ENCODE measurements at regions not wholly inside any gene's neighbourhood (a gene's known extent, or its start where the extent isn't known, plus 50 kb on each side); places are given as distances from the start of the nearest gene placed in this dataset.
"Not testable (repeated sequence)": the region's sequence is repeated elsewhere in the genome, so short reads cannot be mapped to it uniquely, and the experiment has no call there.

DNA sequence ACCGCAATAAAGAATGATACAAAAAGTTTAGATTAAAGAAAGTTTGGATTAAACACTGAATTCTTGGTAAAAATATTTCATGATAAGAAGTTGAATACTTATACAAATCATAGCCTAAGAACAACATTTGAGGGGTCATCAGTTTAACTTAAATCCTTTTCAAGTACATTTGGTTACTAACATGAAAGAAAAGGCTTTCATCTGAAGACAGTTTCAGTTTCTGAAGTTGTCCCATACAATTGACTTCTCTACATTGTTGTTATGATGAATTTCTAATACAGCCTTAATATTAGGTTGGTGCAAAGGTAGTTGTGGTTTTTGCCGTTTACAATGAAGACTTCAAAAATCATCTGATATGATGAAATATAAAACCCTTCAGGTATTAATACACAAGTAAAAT, 317.5 kb upstream of the MAGI2 start:
- no peak for DNase-seq

DNA sequence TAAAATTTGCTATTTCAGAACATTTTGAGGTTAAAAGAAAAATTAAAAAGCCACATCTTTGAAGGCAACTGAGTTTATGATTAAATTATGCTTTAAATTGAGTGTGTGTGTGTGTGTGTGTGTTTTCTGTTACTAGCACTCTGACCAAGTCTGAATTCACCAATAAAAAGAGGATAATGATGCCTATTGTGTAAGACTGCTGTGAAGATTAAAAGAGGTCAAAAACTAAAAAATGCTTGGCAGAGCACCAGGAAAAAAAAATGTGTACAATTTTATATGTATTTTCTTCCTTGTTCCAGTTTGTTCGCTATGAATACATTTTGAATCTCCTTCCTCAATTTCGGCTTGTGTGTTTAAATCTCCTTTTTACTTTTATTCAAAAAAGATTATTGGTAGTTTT, 316.6 kb upstream of the MAGI2 start:
- no peak for DNase-seq

DNA sequence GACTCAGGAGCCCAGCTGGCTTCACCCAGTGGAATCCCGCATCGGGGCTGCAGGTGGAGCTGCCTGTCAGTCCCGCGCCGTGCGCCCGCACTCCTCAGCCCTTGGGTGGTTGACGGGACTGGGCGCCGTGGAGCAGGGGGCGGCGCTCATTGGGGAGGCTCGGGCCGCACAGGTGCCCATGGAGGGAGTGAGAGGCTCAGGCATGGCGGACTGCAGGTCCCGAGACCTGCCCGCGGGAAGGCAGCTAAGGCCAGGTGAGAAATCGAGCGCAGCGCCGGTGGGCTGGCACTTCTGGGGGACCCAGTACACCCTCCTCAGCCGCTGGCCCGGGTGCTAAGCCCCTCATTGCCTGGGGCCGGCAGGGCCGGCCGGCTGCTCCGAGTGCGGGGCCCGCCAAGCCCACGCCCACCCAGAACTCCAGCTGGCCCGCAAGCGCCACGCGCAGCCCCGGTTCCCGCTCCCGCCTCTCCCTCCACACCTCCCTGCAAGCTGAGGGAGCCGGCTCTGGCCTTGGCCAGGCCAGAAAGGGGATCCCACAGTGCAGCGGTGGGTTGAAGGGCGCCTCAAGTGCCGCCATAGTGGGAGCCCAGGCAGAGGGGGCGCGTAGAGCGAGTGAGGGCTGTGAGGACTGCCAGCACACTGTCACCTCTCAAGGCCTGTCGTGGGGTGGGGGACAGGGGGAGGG, 314.6 kb upstream of the MAGI2 start:
- not testable (repeated sequence) for DNase-seq

DNA sequence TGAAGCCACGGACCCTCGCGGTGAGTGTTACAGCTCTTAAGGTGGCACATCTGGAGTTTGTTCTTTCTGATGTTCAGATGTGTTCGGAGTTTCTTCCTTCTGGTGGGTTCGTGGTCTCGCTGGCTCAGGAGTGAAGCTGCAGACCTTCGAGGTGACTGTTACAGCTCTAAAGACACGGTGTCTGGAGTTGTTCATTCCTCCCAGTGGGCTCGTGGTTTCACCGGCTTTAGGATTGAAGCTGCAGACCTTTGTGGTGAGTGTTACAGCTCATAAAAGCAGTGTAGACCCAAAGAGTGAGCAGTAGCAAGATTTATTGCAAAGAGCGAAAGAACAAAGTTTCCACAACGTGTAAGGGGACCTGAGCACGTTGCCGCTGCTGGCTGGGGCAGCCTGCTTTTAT, 313.7 kb upstream of the MAGI2 start:
- not testable (repeated sequence) for DNase-seq

DNA sequence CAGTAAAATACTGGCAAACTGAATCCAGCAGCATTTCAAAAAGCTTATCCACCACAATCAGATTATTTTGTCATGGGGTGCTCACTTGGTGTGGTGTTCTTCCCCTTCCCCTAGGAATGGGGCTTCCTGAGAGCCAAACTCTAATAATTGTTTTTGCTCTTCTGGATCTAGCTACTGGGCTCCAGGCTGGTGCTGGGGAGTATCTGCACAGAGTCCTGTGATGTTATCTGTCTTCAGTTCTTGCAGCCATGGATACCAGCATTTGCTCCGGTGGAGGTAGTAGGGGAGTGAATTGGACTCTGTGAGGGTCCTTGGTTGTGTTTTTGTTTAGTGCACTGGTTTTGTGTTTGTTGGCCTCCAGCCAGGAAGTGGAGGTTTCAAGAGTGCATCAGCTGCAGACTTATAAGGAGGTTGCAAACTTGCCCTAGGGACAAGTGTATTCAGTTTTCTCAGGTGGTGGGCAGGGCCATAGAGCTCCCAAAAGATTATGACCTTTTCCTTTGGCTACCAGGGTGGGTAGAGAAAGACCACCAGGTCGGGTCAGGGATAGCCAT, 308.5 kb upstream of the MAGI2 start:
- DNase-seq, result no peak

DNA sequence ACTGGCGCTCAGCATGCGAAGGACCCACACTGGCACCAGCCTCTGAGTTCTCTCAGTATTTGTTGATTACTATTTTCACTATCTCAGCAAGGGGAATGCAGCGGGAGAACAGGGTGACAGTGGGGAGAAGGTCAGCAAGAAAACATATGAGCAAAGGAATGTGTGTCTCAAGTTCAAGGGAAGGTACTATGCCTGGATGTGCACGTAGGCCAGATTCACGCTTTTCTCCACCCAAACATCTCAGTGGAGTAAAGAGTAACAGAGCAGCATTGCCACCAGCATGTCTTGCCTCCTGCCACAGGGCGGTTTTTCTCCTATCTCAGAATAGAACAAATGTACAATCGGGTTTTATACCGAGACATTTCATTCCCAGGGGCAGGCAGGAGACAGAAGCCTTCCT, 297.5 kb upstream of the MAGI2 start:
- DNase-seq, result not testable (repeated sequence)

DNA sequence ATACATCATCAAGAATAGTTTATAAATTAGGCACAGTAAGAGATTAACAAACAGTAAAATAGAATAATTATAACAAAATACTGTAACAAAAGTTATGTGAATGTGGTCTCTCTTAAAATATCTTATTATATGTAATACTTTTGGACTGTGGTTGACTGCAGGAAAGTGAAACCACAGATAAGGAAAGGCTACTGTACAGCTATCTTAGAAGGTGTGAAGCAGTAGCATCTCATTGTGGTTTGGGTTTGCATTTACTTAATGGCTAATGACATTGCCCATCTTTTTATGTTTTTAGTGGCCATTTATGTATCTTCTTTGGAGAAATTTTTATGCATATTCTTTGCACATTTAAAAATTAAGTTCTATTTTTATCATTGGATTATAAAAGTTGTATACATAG, 296.4 kb upstream of the MAGI2 start:
- no peak for DNase-seq

DNA sequence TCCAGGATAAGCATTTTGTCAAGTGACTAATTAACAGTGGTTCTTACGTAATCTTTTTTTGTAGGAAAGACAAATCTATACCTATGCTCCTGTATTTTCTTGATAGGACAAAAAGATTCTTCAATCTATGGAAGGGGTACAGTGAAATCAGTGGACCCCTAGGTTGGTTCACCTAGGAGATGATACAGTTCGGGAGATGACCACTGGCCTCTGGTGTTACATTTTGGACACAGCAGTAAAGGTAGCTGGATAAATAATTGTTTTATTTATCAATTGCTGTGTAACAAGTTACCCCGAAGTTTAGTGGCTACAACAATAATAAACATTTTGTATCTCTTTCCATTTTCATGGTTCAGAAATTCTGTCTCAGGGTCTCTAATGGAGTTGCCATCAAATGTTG, 288.2 kb upstream of the MAGI2 start:
- no peak for DNase-seq

DNA sequence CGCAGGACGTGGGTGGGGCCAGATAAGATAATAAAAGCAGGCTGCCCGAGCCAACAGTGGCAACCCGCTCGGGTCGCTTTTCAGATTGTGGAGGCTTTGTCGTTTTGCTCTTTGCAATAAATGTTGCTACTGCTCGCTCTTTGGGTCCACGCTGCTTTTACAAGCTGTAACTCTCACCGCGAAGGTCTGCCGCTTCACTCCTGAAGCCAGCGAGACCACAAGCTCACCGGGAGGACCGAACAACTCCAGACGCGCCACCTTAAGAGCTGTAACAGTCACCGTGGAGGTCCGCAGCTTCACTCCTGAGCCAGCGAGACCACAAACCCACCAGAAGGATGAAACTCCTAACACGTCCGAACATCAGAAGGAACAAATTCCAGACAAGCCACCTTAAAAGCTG, 286.6 kb upstream of the MAGI2 start:
- no peak for DNase-seq

DNA sequence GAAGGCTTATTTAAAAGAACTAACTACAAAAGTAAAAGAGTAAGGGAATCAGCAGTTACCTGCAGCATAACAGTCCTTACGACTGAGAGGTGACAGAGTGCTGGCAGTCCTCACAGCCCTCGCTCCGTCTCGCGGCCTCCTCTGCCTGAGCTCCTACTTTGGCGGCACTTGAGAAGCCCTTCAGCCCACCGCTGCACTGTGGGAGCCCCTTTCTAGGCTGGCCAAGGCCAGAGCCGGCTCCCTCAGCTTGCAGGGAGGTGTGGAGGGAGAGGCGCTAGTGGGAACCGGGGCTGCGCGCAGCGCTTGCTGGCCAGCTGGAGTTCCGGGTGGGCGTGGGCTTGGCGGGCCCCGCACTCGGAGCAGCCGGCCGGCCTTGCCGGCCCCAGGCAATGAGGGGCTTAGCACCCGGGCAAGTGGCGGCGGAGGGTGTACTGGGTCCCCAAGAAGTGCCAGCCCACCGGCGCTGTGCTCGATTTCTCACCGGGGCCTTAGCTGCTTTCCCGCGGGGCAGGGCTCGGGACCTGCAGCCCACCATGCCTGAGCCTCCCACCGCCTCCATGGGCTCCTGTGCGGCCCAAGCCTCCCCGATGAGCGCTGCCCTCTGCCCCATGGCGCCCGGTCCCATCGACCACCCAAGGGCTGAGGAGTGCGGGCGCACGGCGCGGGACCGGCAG, 285.7 kb upstream of the MAGI2 start:
- DNase-seq, result not testable (repeated sequence)

DNA sequence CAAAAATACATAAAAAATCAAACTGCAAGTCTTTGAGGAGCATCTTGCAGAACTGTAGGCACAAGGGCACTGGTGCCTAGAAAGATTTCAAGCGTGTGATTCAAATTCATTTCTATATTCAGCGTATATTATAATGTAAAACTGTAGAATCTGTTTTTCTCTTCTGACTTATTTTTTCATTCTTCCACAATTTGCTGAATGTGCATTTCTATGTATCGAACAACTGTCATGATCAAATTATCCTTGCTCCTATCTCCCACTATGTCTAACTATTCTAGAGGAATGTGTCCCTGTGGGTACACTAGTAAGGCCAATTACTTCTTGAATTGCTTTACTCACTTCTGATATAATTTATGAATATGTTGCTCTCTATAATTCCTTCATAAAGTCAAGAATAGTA, 283.0 kb upstream of the MAGI2 start:
- no peak for DNase-seq

DNA sequence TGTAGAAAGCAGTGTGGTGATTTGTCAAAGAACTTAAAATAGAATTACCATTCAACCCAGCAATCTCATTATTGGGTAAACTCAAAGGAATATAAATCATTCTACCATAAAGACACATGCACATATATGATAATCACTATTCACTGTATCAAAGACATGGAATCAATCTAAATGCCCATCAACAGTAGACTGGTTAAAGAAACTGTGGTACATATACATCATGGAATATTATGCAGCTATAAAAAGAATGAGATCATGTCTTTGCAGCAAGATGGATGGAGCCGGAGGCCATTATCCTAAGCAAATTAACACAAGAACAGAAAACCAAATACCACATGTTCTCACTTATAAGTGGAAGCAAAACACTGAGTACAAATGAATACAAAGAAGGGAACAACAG, 281.5 kb upstream of the MAGI2 start:
- DNase-seq, result no peak

DNA sequence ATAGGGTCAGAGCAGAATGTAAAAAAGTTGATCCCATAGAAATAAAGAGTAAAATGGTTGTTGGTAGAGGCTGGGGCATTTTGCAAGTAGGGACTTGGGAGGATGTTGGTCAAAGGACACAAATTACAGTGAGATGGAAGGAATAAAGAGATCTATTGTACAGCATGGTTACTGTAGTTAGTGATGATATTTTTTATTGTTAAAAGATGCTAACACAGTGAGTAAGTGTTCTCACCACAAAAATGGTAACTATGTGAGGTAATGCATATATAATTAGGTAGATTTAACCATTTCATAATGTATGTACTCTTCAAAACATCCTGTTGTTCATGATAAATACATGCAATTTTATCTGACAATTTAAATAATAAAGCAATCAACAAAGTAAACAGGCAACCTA, 280.7 kb upstream of the MAGI2 start:
- DNase-seq, result no peak

DNA sequence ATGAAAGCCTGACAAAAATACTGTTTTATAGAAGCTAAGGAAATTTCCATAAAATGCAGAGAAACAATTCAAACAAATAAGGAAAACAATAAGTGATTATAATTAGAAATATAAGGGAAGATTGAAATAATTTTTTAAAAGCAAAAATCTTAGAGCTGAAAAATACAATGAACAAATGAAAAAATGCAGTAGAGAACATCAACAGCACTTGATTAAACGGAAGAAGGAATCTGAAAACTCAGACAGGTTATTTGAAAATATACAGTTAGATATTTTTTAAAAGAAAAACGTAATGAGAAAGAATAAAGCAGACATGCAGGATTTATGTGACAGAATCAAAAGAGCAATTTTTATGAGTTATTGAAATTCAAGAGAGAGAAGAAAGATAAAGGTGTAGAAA, 279.1 kb upstream of the MAGI2 start:
- no peak for DNase-seq

DNA sequence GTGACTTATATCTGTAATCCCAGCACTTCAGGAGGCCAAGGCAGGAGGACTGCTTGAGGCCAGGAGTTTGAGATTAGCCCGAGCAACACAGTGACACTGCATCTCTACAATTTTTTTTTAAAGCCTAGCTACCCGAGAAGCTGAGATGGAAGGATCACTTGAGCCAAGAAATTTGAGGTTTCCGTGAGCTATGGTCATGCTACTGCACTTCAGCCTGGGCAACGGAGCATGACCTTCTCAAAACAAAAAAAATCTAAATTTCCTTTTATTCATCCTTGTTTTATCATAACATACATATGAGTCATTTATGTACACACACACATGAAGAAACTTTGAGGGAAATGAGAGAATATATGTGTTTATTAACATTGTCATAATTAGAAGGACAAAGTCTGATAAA, 277.5 kb upstream of the MAGI2 start:
- no peak for DNase-seq

DNA sequence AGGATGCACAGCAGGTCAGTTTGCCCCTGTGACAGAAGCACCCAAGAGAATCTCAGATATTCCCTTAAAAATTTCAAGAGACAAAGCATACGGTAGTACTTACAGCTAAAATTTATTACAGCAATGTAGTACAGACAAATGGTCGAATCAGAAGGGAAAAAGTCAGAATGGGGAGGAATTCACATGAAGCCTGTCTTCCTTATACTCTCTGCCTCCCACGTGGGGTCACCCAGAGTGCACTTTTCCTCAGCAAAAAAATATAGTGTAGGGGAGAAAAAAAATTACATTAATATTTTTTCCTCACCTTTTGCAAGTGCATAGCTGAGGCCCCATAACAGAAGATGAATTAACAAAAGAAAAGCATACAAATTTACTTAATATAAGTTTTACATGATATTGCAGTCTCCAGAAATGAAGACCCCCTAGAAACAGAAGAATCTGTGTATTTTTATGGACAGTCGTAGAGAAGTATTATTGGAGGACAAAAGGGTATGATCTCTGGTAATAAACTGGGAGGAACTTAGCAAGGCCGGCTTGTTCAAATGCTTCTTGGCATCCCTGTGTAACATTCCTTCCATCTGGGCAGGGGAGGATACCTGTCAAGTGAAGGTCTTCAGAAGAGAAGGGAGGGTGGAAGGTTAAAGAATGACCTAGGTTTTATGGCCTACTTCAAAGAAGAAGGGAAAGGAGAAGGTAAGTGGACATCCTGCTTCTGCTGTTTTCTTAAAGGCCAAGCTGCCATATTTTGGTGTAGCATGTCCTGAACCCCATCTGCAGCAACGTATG, 270.6 kb upstream of the MAGI2 start:
- DNase-seq, result no peak

DNA sequence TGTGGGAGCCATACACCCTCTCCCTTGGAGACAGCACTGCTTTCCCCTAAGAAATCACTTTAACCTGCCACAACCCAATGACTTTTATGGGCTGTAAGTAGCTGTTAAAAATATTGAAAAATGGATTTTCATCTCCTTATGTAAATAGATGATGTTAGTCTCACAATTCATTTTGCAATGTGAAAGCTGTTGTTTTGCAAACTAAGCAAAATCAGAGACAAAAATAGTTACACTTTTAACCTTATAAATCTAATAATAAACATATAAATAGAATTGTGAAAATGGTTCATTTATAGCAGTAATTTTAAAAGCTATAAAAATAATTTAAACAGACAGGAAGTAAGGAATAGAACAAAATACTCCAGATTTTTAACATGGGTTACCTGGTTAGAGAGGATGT, 268.8 kb upstream of the MAGI2 start:
- no peak for DNase-seq

DNA sequence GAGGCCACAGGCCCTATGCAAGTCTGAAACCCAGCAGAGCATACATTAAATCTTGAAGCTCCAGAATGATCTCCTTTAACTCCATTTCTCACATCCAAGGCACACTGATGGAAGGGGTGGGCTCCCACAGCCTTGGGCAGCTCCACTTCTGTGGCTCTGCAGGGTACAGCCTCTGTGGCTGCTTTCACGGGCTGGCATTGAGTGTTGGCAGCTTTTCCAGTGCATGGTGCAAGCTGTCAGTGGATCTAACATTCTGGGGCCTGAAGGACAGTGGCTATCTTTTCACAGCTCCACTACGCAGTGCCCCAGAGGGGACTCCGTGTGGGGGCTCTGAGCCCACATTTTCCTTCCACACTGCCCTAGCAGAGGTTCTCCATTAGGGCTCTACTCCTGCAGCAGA, 265.7 kb upstream of the MAGI2 start:
- DNase-seq, result no peak

DNA sequence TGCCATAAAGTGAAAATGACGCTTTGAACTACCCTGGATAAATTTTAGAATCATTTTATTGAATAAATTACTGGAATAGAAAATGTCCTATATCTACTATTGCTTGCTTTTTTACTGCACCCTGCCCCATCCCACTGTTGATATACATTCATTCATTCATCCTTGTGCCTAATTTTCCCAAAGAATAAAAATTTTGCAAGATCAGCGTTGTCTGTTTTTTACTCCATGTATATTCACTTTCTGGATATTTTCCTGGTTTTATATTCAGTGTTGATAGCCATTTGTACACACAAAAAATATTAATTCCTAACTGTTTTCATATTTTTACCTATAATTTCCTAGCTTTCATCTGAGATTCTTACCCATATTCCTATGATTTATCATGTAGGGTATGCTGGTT, 262.9 kb upstream of the MAGI2 start:
- DNase-seq, result no peak

DNA sequence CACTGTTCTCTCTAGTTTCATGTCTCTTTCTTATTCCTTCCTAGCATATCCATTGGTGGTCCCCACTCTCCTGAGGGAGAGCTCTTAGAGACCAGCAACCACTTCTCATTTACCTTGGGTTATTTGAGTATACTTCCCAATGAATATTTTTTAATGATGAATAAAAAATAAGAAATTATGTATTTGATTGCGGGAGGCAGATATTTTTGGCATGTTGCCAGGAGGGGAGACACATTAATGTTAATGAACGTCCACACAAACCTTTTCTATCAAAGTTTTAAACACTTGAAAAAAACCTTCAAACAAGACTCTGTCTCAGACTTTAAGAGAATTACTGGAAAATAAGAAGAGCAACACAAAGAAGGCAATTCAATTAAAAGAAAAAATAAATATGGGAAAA, 260.6 kb upstream of the MAGI2 start:
- DNase-seq, result no peak

DNA sequence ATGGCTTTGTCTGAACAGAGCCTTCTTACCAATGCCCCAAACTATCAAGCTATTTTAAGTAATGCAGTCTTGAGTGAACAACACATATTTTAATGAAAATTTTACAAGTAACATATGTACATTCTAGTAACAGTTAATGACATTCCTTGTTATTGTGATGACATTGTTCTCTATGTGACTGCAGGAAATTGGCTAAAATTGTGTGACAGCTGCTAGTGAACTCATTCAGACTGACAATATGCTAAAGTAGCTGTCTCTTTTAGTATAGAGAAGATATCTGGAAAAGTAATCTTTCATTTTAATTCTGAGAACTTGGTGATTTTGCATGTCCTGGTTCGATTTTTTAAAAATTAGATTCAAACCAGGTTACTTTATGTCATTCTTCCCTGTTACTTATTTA, 259.8 kb upstream of the MAGI2 start:
- DNase-seq, result no peak

DNA sequence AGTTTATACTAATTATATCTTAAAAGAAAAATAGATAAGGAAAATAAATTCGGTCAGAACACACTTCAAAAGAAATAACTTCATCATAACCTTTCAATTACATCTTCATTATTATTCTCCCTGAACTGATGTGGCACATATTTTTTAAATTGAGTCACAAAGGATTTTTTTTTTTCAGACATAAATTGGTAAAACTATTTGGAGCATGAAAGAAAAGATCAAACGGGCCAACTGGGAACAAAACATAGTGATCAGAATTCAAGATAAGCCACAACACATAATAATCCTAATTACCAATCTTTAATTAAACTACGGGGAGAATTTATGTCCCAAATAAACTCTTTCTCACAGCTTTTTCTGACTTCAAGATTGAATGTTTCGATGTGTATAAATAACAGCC, 258.2 kb upstream of the MAGI2 start:
- no peak for DNase-seq

DNA sequence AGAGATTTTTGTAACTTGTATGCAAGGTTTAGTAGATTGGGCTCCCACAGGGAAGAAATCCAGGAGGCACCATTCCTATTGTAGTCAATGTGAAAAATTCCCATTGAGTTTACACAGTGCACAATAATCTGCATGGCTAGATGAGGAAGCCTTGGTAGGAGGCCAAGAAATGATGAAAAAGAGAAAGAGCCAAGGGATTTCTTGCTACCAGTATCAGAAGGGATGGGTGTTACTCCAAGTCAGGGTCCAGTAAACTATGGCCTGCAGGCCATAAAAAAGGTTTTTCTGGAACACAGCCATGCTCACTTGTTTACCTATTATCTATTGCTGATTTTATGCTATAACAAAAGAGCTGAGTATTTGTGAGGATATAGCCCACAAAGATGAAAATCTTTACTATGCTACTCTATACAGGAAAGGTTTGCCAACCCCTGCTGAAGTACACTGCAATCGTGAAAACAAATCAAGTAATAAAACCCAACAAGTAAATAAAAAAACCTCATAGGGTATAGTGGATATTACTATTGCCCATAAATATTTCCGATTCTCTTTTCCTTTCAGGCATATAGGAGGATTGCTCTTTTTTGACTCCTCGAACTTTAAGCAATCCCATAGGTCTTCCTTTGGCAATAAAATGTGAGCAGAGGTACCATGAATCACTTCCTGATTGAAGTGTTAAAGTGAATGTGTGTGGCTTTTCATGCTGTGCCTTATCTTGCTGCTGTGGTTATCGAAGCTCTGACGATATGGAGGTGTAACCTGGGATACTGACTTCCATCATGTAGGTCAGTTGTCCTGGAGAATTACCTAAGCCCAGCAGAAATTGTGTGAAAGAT, 256.3 kb upstream of the MAGI2 start:
- no peak for DNase-seq
